H1 (cell line): ENCODE measurements at regions not wholly inside any gene's neighbourhood (a gene's known extent, or its start where the extent isn't known, plus 50 kb on each side); places are given as distances from the start of the nearest gene placed in this dataset.

Source experiments
- CTCF ChIA-PET: fragments of 300-600 bp; sonication (Branson Sonifier 250); formaldehyde crosslinking; loops from one replicate; lab custom pipeline; 2021; ENCODE audit not compliant: partially characterized antibody; lab: Charles Lee
- POLR2A ChIA-PET: fragments of 300-600 bp; sonication (Branson Sonifier 250); formaldehyde crosslinking; loops from one replicate; lab custom pipeline; 2021; ENCODE audit warnings: inconsistent platforms; ENCODE audit not compliant: partially characterized antibody; lab: Charles Lee
- DNase-seq, 2 experiments: peaks; one replicate each; pipeline versions ENCODE4 v3.0.0 to v3.0.0-alpha.2; 2010 to 2022; ENCODE audit warnings: low spot score in 2 of 2, low read depth in 1 of 2, mixed read lengths in 1 of 2
- FAIRE-seq: peaks from 2 replicates; lab custom pipeline; 2011; peaks lifted over from hg19 to GRCh38; lab: Jason Lieb, UNC
- H2AFZ ChIP-seq: 2 replicates; pipeline ENCODE4 v1.8.1; 2012; ENCODE audit warnings: low read length, inconsistent platforms
- H2AK5ac ChIP-seq: 2 replicates; pipeline ENCODE4 v1.6.1; 2013; ENCODE audit warnings: low read depth, low read length
- H2BK120ac ChIP-seq: replicated peaks from 2 replicates; pipeline ENCODE3; 2013; ENCODE audit warnings: low read depth, low read length, inconsistent platforms
- H2BK12ac ChIP-seq: 2 replicates; pipeline ENCODE4 v1.6.1; 2013; ENCODE audit warnings: low read depth, low read length
- H2BK15ac ChIP-seq: 2 replicates; pipeline ENCODE4 v1.6.1; 2013; ENCODE audit warnings: low read length
- H2BK20ac ChIP-seq: 2 replicates; pipeline ENCODE4 v1.6.1; 2013; ENCODE audit warnings: low read length
- H2BK5ac ChIP-seq: 2 replicates; pipeline ENCODE4 v1.6.1; 2013; ENCODE audit warnings: low read depth, low read length
- H3K14ac ChIP-seq: 2 replicates; pipeline ENCODE4 v1.6.1; 2013; ENCODE audit warnings: inconsistent platforms; ENCODE audit not compliant: insufficient read length
- H3K18ac ChIP-seq: 2 replicates; pipeline ENCODE4 v1.6.1; 2013; ENCODE audit warnings: low read length; ENCODE audit errors: extremely low read depth
- H3K23ac ChIP-seq: 2 replicates; pipeline ENCODE4 v1.6.1; 2013; ENCODE audit warnings: inconsistent platforms; ENCODE audit not compliant: insufficient read length
- H3K23me2 ChIP-seq: 2 replicates; pipeline ENCODE4 v1.6.1; 2013; ENCODE audit warnings: low read depth, low read length
- H3K27ac ChIP-seq: 2 replicates; pipeline ENCODE4 v1.6.1; 2011; ENCODE audit warnings: low read depth, low read length, inconsistent platforms
- H3K27me3 ChIP-seq, 4 experiments: replicated peaks in 1 of 4; 1 replicate in 1 of 4; 2 replicates in 3 of 4; pipeline versions ENCODE4 v1.6.1 to v1.8.1; 2011 to 2013; ENCODE audit warnings: low read length in 3 of 4, mild to moderate bottlenecking in 3 of 4, inconsistent platforms in 2 of 4, mixed read lengths in 2 of 4, moderate library complexity in 1 of 4; ENCODE audit not compliant: control insufficient read depth in 3 of 4, insufficient read depth in 3 of 4; ENCODE audit errors: extremely low read depth in 1 of 4
- H3K36me3 ChIP-seq, 4 experiments: 2 replicates each; pipeline versions ENCODE4 v1.6.1 to v1.8.1; 2011 to 2013; ENCODE audit warnings: mild to moderate bottlenecking in 4 of 4, low read length in 3 of 4, moderate library complexity in 2 of 4, control low read depth in 1 of 4, inconsistent platforms in 1 of 4; ENCODE audit not compliant: insufficient read depth in 4 of 4, control insufficient read depth in 2 of 4
- H3K4ac ChIP-seq: replicated peaks from 2 replicates; pipeline ENCODE3; 2013; ENCODE audit warnings: low read length, low read depth, mixed read lengths, inconsistent platforms; ENCODE audit not compliant: insufficient read length
- H3K4me1 ChIP-seq, 4 experiments: replicated peaks in 1 of 4; 1 replicate in 1 of 4; 2 replicates in 3 of 4; pipeline versions ENCODE4 v1.6.1 to v1.8.1; 2011 to 2013; ENCODE audit warnings: low read length in 3 of 4, inconsistent platforms in 2 of 4, mixed read lengths in 1 of 4; ENCODE audit not compliant: insufficient read depth in 4 of 4, control insufficient read depth in 3 of 4
- H3K4me2 ChIP-seq, 2 experiments: 2 replicates each; pipeline versions ENCODE4 v1.6.1 to v1.8.1; 2011 to 2013; ENCODE audit warnings: low read depth in 2 of 2, low read length in 2 of 2, control low read depth in 1 of 2, inconsistent platforms in 1 of 2, mild to moderate bottlenecking in 1 of 2; ENCODE audit not compliant: insufficient read depth in 1 of 2
- H3K4me3 ChIP-seq, 4 experiments: fragments of 200-600, 300-600 bp in 1 of 4; sonication (generic), shearing (Covaris generic), sonication (Bioruptor Twin) in 1 of 4; 2 replicates each; pipeline versions ENCODE4 v1.5.1 to v1.8.1; 2011 to 2016; ENCODE audit warnings: low read length in 4 of 4, low read depth in 3 of 4, control low read depth in 2 of 4, inconsistent platforms in 2 of 4, mild to moderate bottlenecking in 2 of 4, mixed read lengths in 1 of 4, moderate library complexity in 1 of 4; ENCODE audit not compliant: insufficient read depth in 2 of 4; ENCODE audit errors: extremely low read depth in 1 of 4
- H3K56ac ChIP-seq: replicated peaks from 2 replicates; pipeline ENCODE3; 2013; ENCODE audit warnings: low read depth, mild to moderate bottlenecking, mixed read lengths, low read length, inconsistent platforms; ENCODE audit not compliant: insufficient read length
- H3K79me1 ChIP-seq: 2 replicates; pipeline ENCODE4 v1.6.1; 2013; ENCODE audit warnings: low read depth, low read length, control low read depth
- H3K79me2 ChIP-seq, 2 experiments: 2 replicates each; pipeline versions ENCODE4 v1.6.1 to v1.8.1; 2012 to 2013; ENCODE audit warnings: low read length in 2 of 2, mild to moderate bottlenecking in 2 of 2, inconsistent platforms in 1 of 2; ENCODE audit not compliant: insufficient read depth in 2 of 2, control insufficient read depth in 1 of 2
- H3K9ac ChIP-seq, 4 experiments: replicated peaks in 1 of 4; 1 replicate in 1 of 4; 2 replicates in 3 of 4; pipeline versions ENCODE4 v1.6.1 to v1.8.1; 2011 to 2013; ENCODE audit warnings: low read depth in 3 of 4, low read length in 3 of 4, control low read depth in 2 of 4, mild to moderate bottlenecking in 2 of 4, moderate library complexity in 2 of 4, inconsistent platforms in 1 of 4; ENCODE audit errors: extremely low read depth in 1 of 4
- H3K9me3 ChIP-seq, 2 experiments: 2 replicates each; pipeline versions ENCODE4 v1.6.1 to v1.8.1; 2012 to 2013; ENCODE audit warnings: mild to moderate bottlenecking in 2 of 2, moderate library complexity in 2 of 2, control low read depth in 1 of 2, inconsistent platforms in 1 of 2, low read depth in 1 of 2, low read length in 1 of 2, mixed read lengths in 1 of 2; ENCODE audit not compliant: insufficient read depth in 2 of 2
- H4K20me1 ChIP-seq, 2 experiments: replicated peaks in 1 of 2; 2 replicates each; pipeline versions ENCODE3 to v1.8.1; 2011 to 2013; ENCODE audit warnings: inconsistent platforms in 2 of 2, low read length in 2 of 2, mild to moderate bottlenecking in 1 of 2; ENCODE audit not compliant: insufficient read depth in 2 of 2, control insufficient read depth in 1 of 2
- H4K5ac ChIP-seq: 2 replicates; pipeline ENCODE4 v1.6.1; 2013; ENCODE audit warnings: low read length, low read depth, mixed read lengths, inconsistent platforms; ENCODE audit not compliant: insufficient read length
- H4K8ac ChIP-seq: 2 replicates; pipeline ENCODE4 v1.8.0; 2013; ENCODE audit warnings: mild to moderate bottlenecking, moderate library complexity, low read length, inconsistent platforms; ENCODE audit not compliant: insufficient read depth; ENCODE audit errors: extremely low read depth
- H4K91ac ChIP-seq: replicated peaks from 2 replicates; pipeline ENCODE3; 2013; ENCODE audit warnings: low read length, mixed read lengths, inconsistent platforms; ENCODE audit not compliant: insufficient read length
- ASH2L ChIP-seq: fragments of 200-600, 300-600 bp; sonication (generic); IDR thresholded peaks from one replicate; pipeline ENCODE4 v1.7.1; 2017; ENCODE audit warnings: low read length
- BCL11A ChIP-seq, 2 experiments: IDR thresholded peaks; one replicate each; pipeline ENCODE4 v1.6.1; 2011; ENCODE audit warnings: low read depth in 2 of 2, low read length in 2 of 2, mild to moderate bottlenecking in 2 of 2
- BRCA1 ChIP-seq: IDR thresholded peaks from 2 replicates; pipeline ENCODE4 v1.6.1; 2012; ENCODE audit warnings: low read depth, low read length, improper control_type of control experiment
- CHD1 ChIP-seq: IDR thresholded peaks from 2 replicates; pipeline ENCODE4 v1.6.1; 2012; ENCODE audit warnings: low read depth, low read length, improper control_type of control experiment
- CTBP2 ChIP-seq: IDR thresholded peaks from 2 replicates; pipeline ENCODE4 v1.7.0; 2011; ENCODE audit warnings: borderline replicate concordance, mild to moderate bottlenecking, moderate library complexity, mixed read lengths, low read length; ENCODE audit not compliant: insufficient read depth, insufficient read length
- EGR1 ChIP-seq: IDR thresholded peaks from 2 replicates; pipeline ENCODE4 v1.6.1; 2011; ENCODE audit warnings: low read depth, low read length, borderline replicate concordance
- JUN ChIP-seq: IDR thresholded peaks from 2 replicates; pipeline ENCODE4 v1.6.1; 2011; ENCODE audit warnings: low read depth, mild to moderate bottlenecking, improper control_type of control experiment, low read length
- NRF1 ChIP-seq: IDR thresholded peaks from 2 replicates; pipeline ENCODE4 v1.6.1; 2011; ENCODE audit warnings: mild to moderate bottlenecking, low read depth, low read length, improper control_type of control experiment
- POU5F1 ChIP-seq: IDR thresholded peaks from 2 replicates; pipeline ENCODE4 v1.6.1; 2011; ENCODE audit warnings: low read depth, mild to moderate bottlenecking, low read length, moderate library complexity
- RBBP5 ChIP-seq: IDR thresholded peaks from 2 replicates; pipeline ENCODE4 v1.7.1; 2012; ENCODE audit warnings: low read depth, mild to moderate bottlenecking, inconsistent platforms, low read length, moderate library complexity, borderline replicate concordance
- SP1 ChIP-seq: IDR thresholded peaks from 2 replicates; pipeline ENCODE4 v1.6.1; 2011; ENCODE audit warnings: low read depth, low read length
- TAF1 ChIP-seq: IDR thresholded peaks from 2 replicates; pipeline ENCODE4 v1.6.1; 2011; ENCODE audit warnings: mild to moderate bottlenecking, low read depth, low read length
- ZNF274 ChIP-seq: IDR thresholded peaks from 2 replicates; pipeline ENCODE4 v1.7.0; 2012; ENCODE audit warnings: low read length, borderline replicate concordance; ENCODE audit errors: extremely low read depth
- WGBS, 2 experiments: shearing (Covaris generic) in 1 of 2; methylation state at CpG; one replicate each; pipeline versions ENCODE4 v1.1.6 to v1.1.7; 2013 to 2015; ENCODE audit warnings: low lambda C conversion rate in 2 of 2, mixed read lengths in 2 of 2, inconsistent platforms in 1 of 2, low coverage in 1 of 2, missing lambda C conversion rate in 1 of 2; ENCODE audit not compliant: insufficient replicate concordance in 2 of 2, insufficient coverage in 1 of 2, insufficient read length in 1 of 2; ENCODE audit errors: extremely low coverage in 1 of 2, missing lambda C conversion rate in 1 of 2; 5-methylcytosine and 5-hydroxymethylcytosine counted together
- TF ChIP-seq, protein P1 (sequence below): IDR thresholded peaks from 2 replicates; pipeline ENCODE4 v1.6.1; 2012; ENCODE audit warnings: low read length, inconsistent platforms

DNA sequence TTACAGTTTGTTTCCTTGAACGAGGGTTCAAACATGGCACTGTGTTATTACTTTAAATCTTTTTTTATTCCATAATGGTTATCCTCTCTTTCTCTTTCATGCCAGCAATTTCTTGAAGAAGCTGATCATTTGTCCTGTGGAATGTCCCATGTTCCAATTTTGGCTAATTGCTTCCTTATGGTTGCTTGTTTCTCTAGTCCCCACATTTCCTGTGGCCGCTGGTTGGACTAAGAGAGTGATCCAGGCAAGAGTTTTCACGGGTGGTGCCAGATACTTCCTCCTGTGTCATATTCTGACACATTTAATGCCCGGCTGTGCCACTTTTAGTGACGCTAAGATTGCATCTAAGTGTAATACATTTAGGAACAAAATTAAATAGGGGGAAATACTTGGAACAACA lies 83.8 kb upstream of the FAM169A start:
- H3K27me3 ChIP-seq = no peaks in the 10 kb centered on the region
- no peak overlapping the region for H4K91ac ChIP-seq
- no peak overlapping the region for H3K9ac ChIP-seq
- H3K79me1 ChIP-seq = no peaks in the 10 kb centered on the region
- ChIA-PET CTCF (no interaction called here), POLR2A (no interaction called here)
- H3K36me3 ChIP-seq = no peaks in the 10 kb centered on the region
- H3K23ac ChIP-seq = no peak overlapping the region
- no peak for FAIRE-seq
- no peak overlapping the region for H2AFZ ChIP-seq
- no peak overlapping the region for H3K4ac ChIP-seq
- H3K4me1 ChIP-seq = peaks cover 3 to 8% (median 5%) of the 10 kb centered on the region in 4 experiments; a peak in 5 of 7 replicates
- no peak overlapping the region for H2AK5ac ChIP-seq
- no peak overlapping the region for H3K27ac ChIP-seq
- no peaks in the 10 kb centered on the region for H3K9me3 ChIP-seq
- H2BK120ac ChIP-seq = no peak overlapping the region
- no peak overlapping the region for H2BK15ac ChIP-seq
- no peak overlapping the region for H4K8ac ChIP-seq
- no peaks in the 10 kb centered on the region for H3K23me2 ChIP-seq
- H4K20me1 ChIP-seq = no peaks in the 10 kb centered on the region
- H2BK12ac ChIP-seq = no peak overlapping the region
- no peak for DNase-seq
- no peak overlapping the region for H4K5ac ChIP-seq
- WGBS, 2 experiments = 95% methylated on average over 5 of the region's 5 CpGs; no CpG with 5 or more reads in 1 of the 2 experiments
- no peak overlapping the region for H3K56ac ChIP-seq
- no peak overlapping the region for H2BK20ac ChIP-seq
- H3K79me2 ChIP-seq = no peaks in the 10 kb centered on the region
- no peak overlapping the region for H3K14ac ChIP-seq
- H3K4me2 ChIP-seq = no peak overlapping the region
- H2BK5ac ChIP-seq = no peak overlapping the region
- H3K4me3 ChIP-seq = no peak overlapping the region
- H3K18ac ChIP-seq = no peak overlapping the region
- TF ChIP-seq CTBP2 (no peak), JUN (no peak), POU5F1 (no peak), NRF1 (no peak), TAF1 (no peak), CHD1 (no peak), SP1 (no peak), EGR1 (no peak), BRCA1 (no peak), RBBP5 (no peak), ASH2L (no peak), ZNF274 (no peak), BCL11A (IDR thresholded peaks at IDR 0.05; ENCODE audit: low read depth in 2 of 2, low read length in 2 of 2) (no peak)
- TF ChIP-seq, protein P1, sequence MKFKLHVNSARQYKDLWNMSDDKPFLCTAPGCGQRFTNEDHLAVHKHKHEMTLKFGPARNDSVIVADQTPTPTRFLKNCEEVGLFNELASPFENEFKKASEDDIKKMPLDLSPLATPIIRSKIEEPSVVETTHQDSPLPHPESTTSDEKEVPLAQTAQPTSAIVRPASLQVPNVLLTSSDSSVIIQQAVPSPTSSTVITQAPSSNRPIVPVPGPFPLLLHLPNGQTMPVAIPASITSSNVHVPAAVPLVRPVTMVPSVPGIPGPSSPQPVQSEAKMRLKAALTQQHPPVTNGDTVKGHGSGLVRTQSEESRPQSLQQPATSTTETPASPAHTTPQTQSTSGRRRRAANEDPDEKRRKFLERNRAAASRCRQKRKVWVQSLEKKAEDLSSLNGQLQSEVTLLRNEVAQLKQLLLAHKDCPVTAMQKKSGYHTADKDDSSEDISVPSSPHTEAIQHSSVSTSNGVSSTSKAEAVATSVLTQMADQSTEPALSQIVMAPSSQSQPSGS = no peak
